NCI-H82 treated with DMSO at 0.1 percent for 48 hours (cell line): ENCODE measurements at regions not wholly inside any gene's neighbourhood (a gene's known extent, or its start where the extent isn't known, plus 50 kb on each side); places are given as distances from the start of the nearest gene placed in this dataset.
"Not testable (repeated sequence)": the region's sequence is repeated elsewhere in the genome, so short reads cannot be mapped to it uniquely, and the experiment has no call there.

Source experiments
- DNase-seq: peaks from one replicate; lab custom pipeline; 2025; ENCODE audit not compliant: unreplicated experiment; lab: John Stamatoyannopoulos, UW

- DNase-seq, result no peak
These were observed 249.4 kb upstream of the PCDH20 start for GRCh38 chr13:61664801-61665705.

- DNase-seq, result no peak
These were observed 238.8 kb upstream of the PCDH20 start for GRCh38 chr13:61654481-61654880.

- no peak for DNase-seq
These were observed 232.9 kb upstream of the PCDH20 start for GRCh38 chr13:61648547-61648946.

GRCh38 chr13:61612192-61612591 is 196.5 kb upstream of the PCDH20 start:
- DNase-seq, result no peak

GRCh38 chr13:61608138-61608537 is 192.5 kb upstream of the PCDH20 start:
- no peak for DNase-seq

- DNase-seq, result no peak
These were observed 184.8 kb upstream of the PCDH20 start for GRCh38 chr13:61600360-61601033.

GRCh38 chr13:61592489-61592888 is 176.8 kb upstream of the PCDH20 start:
- DNase-seq, result no peak

- DNase-seq, result no peak
These were observed 160.3 kb upstream of the PCDH20 start for GRCh38 chr13:61575973-61576372.

GRCh38 chr13:61563645-61564044 is 148.0 kb upstream of the PCDH20 start:
- DNase-seq, result no peak

GRCh38 chr13:61546911-61547310 is 131.3 kb upstream of the PCDH20 start:
- no peak for DNase-seq

- DNase-seq, result no peak
These were observed 130.8 kb upstream of the PCDH20 start for GRCh38 chr13:61546413-61546812.

GRCh38 chr13:61536433-61536832 is 120.8 kb upstream of the PCDH20 start:
- DNase-seq, result no peak

GRCh38 chr13:61531383-61532065 is 115.9 kb upstream of the PCDH20 start:
- DNase-seq, result no peak

GRCh38 chr13:61519214-61519613 is 103.6 kb upstream of the PCDH20 start:
- DNase-seq, result not testable (repeated sequence)

GRCh38 chr13:61508936-61509335 is 93.3 kb upstream of the PCDH20 start:
- no peak for DNase-seq

GRCh38 chr13:61500176-61500575 is 84.5 kb upstream of the PCDH20 start:
- DNase-seq, result no peak

- DNase-seq, result no peak
These were observed 80.0 kb upstream of the PCDH20 start for GRCh38 chr13:61495648-61496047.

- DNase-seq, result not testable (repeated sequence)
These were observed 77.9 kb upstream of the PCDH20 start for GRCh38 chr13:61493556-61493955.

GRCh38 chr13:61486496-61486895 is 70.8 kb upstream of the PCDH20 start:
- DNase-seq, result no peak

- no peak for DNase-seq
These were observed 69.6 kb upstream of the PCDH20 start for GRCh38 chr13:61485128-61485765.

GRCh38 chr13:61477619-61478018 is 62.0 kb upstream of the PCDH20 start:
- no peak for DNase-seq
